Loucy (cell line): ENCODE measurements at regions not wholly inside any gene's neighbourhood (a gene's known extent, or its start where the extent isn't known, plus 50 kb on each side); places are given as distances from the start of the nearest gene placed in this dataset.

ENCODE experiments used
- CTCF ChIP-seq: fragments of 200-600 bp; sonication (generic); conservative IDR thresholded peaks from 2 replicates; pipeline ENCODE4 v1.5.1; 2014; ENCODE audit warnings: mild to moderate bottlenecking, antibody characterized with exemption, low read length
- EZH2phosphoT487 ChIP-seq: fragments of 200-600 bp; IDR thresholded peaks from 2 replicates; pipeline ENCODE4 v1.6.1; 2018; ENCODE audit warnings: antibody characterized with exemption, mild to moderate bottlenecking, moderate library complexity, borderline replicate concordance

DNA sequence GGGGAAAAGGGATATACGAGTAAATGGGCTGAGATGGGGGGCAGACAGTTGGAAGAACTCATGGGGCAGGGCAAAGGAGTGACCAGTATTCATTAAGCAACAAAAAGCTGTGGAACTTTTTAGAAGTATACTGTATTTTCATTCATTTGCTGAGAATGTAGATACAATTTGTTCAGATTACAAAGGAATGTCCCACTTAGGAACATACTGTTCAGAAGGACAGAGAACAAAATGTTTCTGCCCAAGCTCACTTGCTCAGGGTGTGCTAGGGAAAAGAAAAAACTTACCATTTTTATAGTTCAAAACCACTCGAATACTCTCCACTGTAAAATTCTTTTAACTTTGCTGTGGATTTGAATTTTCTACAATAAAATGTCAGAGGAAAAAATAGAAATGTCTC, 135.2 kb upstream of the AFF2 start:
- TF ChIP-seq CTCF (no peak), EZH2phosphoT487 (no peak)
